Neural progenitor cell (in vitro differentiated cells): ENCODE measurements at regions not wholly inside any gene's neighbourhood (a gene's known extent, or its start where the extent isn't known, plus 50 kb on each side); places are given as distances from the start of the nearest gene placed in this dataset.
A peak's percentile ranks its signal among the peaks of the same experiment; 100 is the strongest.

Experiments used
- DNase-seq: peaks from one replicate; pipeline ENCODE4 v3.0.0-alpha.2; 2016; ENCODE audit warnings: low spot score
- H2AFZ ChIP-seq: fragments of 200-600 bp; sonication (generic); replicated peaks from 2 replicates; pipeline ENCODE4 v1.6.1; 2016; ENCODE audit warnings: antibody characterized with exemption
- H3F3A ChIP-seq: fragments of 200-600 bp; sonication (generic); 2 replicates; pipeline ENCODE4 v1.6.1; 2016; ENCODE audit warnings: antibody characterized with exemption, low read depth
- H3K27ac ChIP-seq: fragments of 200-600 bp; sonication (generic); 2 replicates; pipeline ENCODE4 v1.5.1; 2016; ENCODE audit warnings: mild to moderate bottlenecking
- H3K27me3 ChIP-seq: fragments of 200-600 bp; sonication (generic); 2 replicates; pipeline ENCODE4 v1.6.1; 2016; ENCODE audit warnings: mild to moderate bottlenecking, moderate library complexity
- H3K36me3 ChIP-seq: fragments of 200-600 bp; sonication (generic); 2 replicates; pipeline ENCODE4 v1.5.1; 2016
- H3K4me1 ChIP-seq: fragments of 200-600 bp; sonication (generic); 2 replicates; pipeline ENCODE4 v1.6.1; 2016; ENCODE audit warnings: mixed run types
- H3K4me2 ChIP-seq: fragments of 200-600 bp; sonication (generic); 2 replicates; pipeline ENCODE4 v1.6.1; 2016
- H3K4me3 ChIP-seq: fragments of 200-600 bp; sonication (generic); 2 replicates; pipeline ENCODE4 v1.5.1; 2016
- H3K79me2 ChIP-seq: fragments of 200-600 bp; sonication (generic); 2 replicates; pipeline ENCODE4 v1.6.1; 2016; ENCODE audit warnings: low read depth
- H3K9ac ChIP-seq: fragments of 200-600 bp; sonication (generic); 2 replicates; pipeline ENCODE4 v1.6.1; 2016
- H3K9me3 ChIP-seq: fragments of 200-600 bp; sonication (generic); 2 replicates; pipeline ENCODE4 v1.5.1; 2016; ENCODE audit warnings: low read depth
- H4K20me1 ChIP-seq: fragments of 200-600 bp; sonication (generic); 2 replicates; pipeline ENCODE4 v1.6.1; 2016; ENCODE audit warnings: low read depth
- H3K27ac Mint-ChIP-seq: 3 replicates; pipeline ENCODE4 v1.8.0; 2021; ENCODE audit warnings: mixed read lengths
- H3K27me3 Mint-ChIP-seq: 2 replicates; pipeline ENCODE4 v1.8.0; 2022; ENCODE audit warnings: low read depth, mild to moderate bottlenecking, inconsistent platforms, moderate library complexity, mixed read lengths; ENCODE audit not compliant: insufficient read depth
- H3K36me3 Mint-ChIP-seq: 3 replicates; pipeline ENCODE4 v1.8.0; 2021; ENCODE audit warnings: mixed read lengths
- H3K4me1 Mint-ChIP-seq: 3 replicates; pipeline ENCODE4 v1.8.0; 2021; ENCODE audit warnings: mixed read lengths
- H3K4me3 Mint-ChIP-seq: 3 replicates; pipeline ENCODE4 v1.8.0; 2021; ENCODE audit warnings: mild to moderate bottlenecking, moderate library complexity, mixed read lengths
- H3K9me3 Mint-ChIP-seq: 3 replicates; pipeline ENCODE4 v1.8.0; 2020; ENCODE audit warnings: mixed read lengths
- CTCF ChIP-seq: fragments of 200-600 bp; sonication (generic); IDR thresholded peaks from 2 replicates; pipeline ENCODE4 v1.5.1; 2017; ENCODE audit warnings: antibody characterized with exemption, mild to moderate bottlenecking
- EZH2 ChIP-seq: fragments of 200-600 bp; sonication (generic); IDR thresholded peaks from 2 replicates; pipeline ENCODE4 v1.6.1; 2017; ENCODE audit warnings: antibody characterized with exemption, mild to moderate bottlenecking, moderate library complexity
- EZH2phosphoT487 ChIP-seq: fragments of 200-600 bp; sonication (generic); IDR thresholded peaks from 2 replicates; pipeline ENCODE4 v1.6.1; 2017; ENCODE audit warnings: antibody characterized with exemption

- H3K9ac ChIP-seq = no peak overlapping the region
- H3K36me3 Mint-ChIP-seq = no peaks in the 10 kb centered on the region
- H3K27ac Mint-ChIP-seq = no peak overlapping the region
- no peaks in the 10 kb centered on the region for H3K79me2 ChIP-seq
- H3K4me3 ChIP-seq = no peak overlapping the region
- no peak overlapping the region for H3K4me3 Mint-ChIP-seq
- H4K20me1 ChIP-seq = no peaks in the 10 kb centered on the region
- H3K9me3 ChIP-seq = no peaks in the 10 kb centered on the region
- H3K27me3 Mint-ChIP-seq = no peaks in the 10 kb centered on the region
- H2AFZ ChIP-seq = no peak overlapping the region
- no peaks in the 10 kb centered on the region for H3K27me3 ChIP-seq
- no peaks in the 10 kb centered on the region for H3K36me3 ChIP-seq
- no peaks in the 10 kb centered on the region for H3F3A ChIP-seq
- peaks cover 13% of the 10 kb centered on the region for H3K4me1 ChIP-seq
- H3K4me2 ChIP-seq = no peak overlapping the region
- TF ChIP-seq EZH2 (no peak), CTCF (no peak), EZH2phosphoT487 (no peak)
- peaks cover 9% of the 10 kb centered on the region for H3K4me1 Mint-ChIP-seq
- DNase-seq = no peak
- no peak overlapping the region for H3K27ac ChIP-seq
- no peaks in the 10 kb centered on the region for H3K9me3 Mint-ChIP-seq
These were observed 388.0 kb downstream of the EMP1 start for GRCh38 chr12:13584541-13584940.

- H4K20me1 ChIP-seq = no peaks in the 10 kb centered on the region
- TF ChIP-seq EZH2 (no peak), EZH2phosphoT487 (no peak), CTCF (no peak)
- Mint-ChIP-seq H3K4me1 (peaks cover 8% of the 10 kb centered on the region), H3K27ac (peak overlapping the region; percentile 16), H3K9me3 (no peaks in the 10 kb centered on the region), H3K4me3 (no peak overlapping the region), H3K36me3 (no peaks in the 10 kb centered on the region), H3K27me3 (peaks cover 3% of the 10 kb centered on the region)
- H3K4me2 ChIP-seq = no peak overlapping the region
- no peak for DNase-seq
- H3F3A ChIP-seq = no peaks in the 10 kb centered on the region
- H3K27ac ChIP-seq = no peak overlapping the region
- H3K9ac ChIP-seq = no peak overlapping the region
- no peaks in the 10 kb centered on the region for H3K9me3 ChIP-seq
- H3K4me3 ChIP-seq = no peak overlapping the region
- H3K79me2 ChIP-seq = no peaks in the 10 kb centered on the region
- no peaks in the 10 kb centered on the region for H3K27me3 ChIP-seq
- no peak overlapping the region for H2AFZ ChIP-seq
- no peaks in the 10 kb centered on the region for H3K36me3 ChIP-seq
- peaks cover 13% of the 10 kb centered on the region for H3K4me1 ChIP-seq
These were observed 387.1 kb downstream of the EMP1 start for GRCh38 chr12:13583630-13584029.

- TF ChIP-seq CTCF (no peak), EZH2 (no peak), EZH2phosphoT487 (no peak)
- Histone ChIP-seq H3K27ac (no peak overlapping the region), H3K9me3 (no peaks in the 10 kb centered on the region), H2AFZ (no peak overlapping the region), H3K4me3 (no peak overlapping the region), H3K79me2 (no peaks in the 10 kb centered on the region), H3K9ac (no peak overlapping the region), H4K20me1 (no peaks in the 10 kb centered on the region), H3F3A (peaks cover under 1% of the 10 kb centered on the region), H3K36me3 (no peaks in the 10 kb centered on the region), H3K4me1 (peaks cover 2% of the 10 kb centered on the region), H3K27me3 (no peaks in the 10 kb centered on the region), H3K4me2 (no peak overlapping the region)
- peaks cover 3% of the 10 kb centered on the region for H3K27me3 Mint-ChIP-seq
- no peaks in the 10 kb centered on the region for H3K36me3 Mint-ChIP-seq
- H3K9me3 Mint-ChIP-seq = no peaks in the 10 kb centered on the region
- no peaks in the 10 kb centered on the region for H3K4me1 Mint-ChIP-seq
- H3K27ac Mint-ChIP-seq = peak overlapping the region; percentile 21
- no peak for DNase-seq
- H3K4me3 Mint-ChIP-seq = no peak overlapping the region
These were observed 385.9 kb downstream of the EMP1 start for GRCh38 chr12:13582421-13582820.
